Fibroblast of the conjunctiva (primary cell): ENCODE measurements at regions not wholly inside any gene's neighbourhood (a gene's known extent, or its start where the extent isn't known, plus 50 kb on each side); places are given as distances from the start of the nearest gene placed in this dataset.
A peak's percentile ranks its signal among the peaks of the same experiment; 100 is the strongest.
"Not testable (repeated sequence)": the region's sequence is repeated elsewhere in the genome, so short reads cannot be mapped to it uniquely, and the experiment has no call there.

Source experiments
- DNase-seq: peaks from one replicate; pipeline ENCODE4 v3.0.0-alpha.2; 2010; ENCODE audit warnings: low read depth

- DNase-seq: no peak
Measured at GRCh38 chr7:113783403-113783802, 135.4 kb downstream of the PPP1R3A start.

GRCh38 chr7:113775804-113776203, 143.0 kb downstream of the PPP1R3A start:
- no peak for DNase-seq

GRCh38 chr7:113775401-113775800, 143.4 kb downstream of the PPP1R3A start:
- no peak for DNase-seq

- peak; percentile 30 for DNase-seq
Measured at GRCh38 chr7:113774182-113774807, 144.5 kb downstream of the PPP1R3A start.

GRCh38 chr7:113770146-113770738, 148.6 kb downstream of the PPP1R3A start:
- DNase-seq: no peak

GRCh38 chr7:113768387-113768786, 150.4 kb downstream of the PPP1R3A start:
- no peak for DNase-seq

- no peak for DNase-seq
Measured at GRCh38 chr7:113764401-113765035, 154.3 kb downstream of the PPP1R3A start.

- DNase-seq: no peak
Measured at GRCh38 chr7:113763226-113763625, 155.6 kb downstream of the PPP1R3A start.

- no peak for DNase-seq
Measured at GRCh38 chr7:113756250-113756649, 162.6 kb downstream of the PPP1R3A start.

- DNase-seq: no peak
Measured at GRCh38 chr7:113752689-113753088, 166.1 kb downstream of the PPP1R3A start.

GRCh38 chr7:113752289-113752688, 166.5 kb downstream of the PPP1R3A start:
- DNase-seq: no peak

- DNase-seq: no peak
Measured at GRCh38 chr7:113751547-113751946, 167.3 kb downstream of the PPP1R3A start.

- DNase-seq: not testable (repeated sequence)
Measured at GRCh38 chr7:113748385-113748784, 170.4 kb downstream of the PPP1R3A start.

- DNase-seq: not testable (repeated sequence)
Measured at GRCh38 chr7:113742946-113743431, 175.8 kb downstream of the PPP1R3A start.

GRCh38 chr7:113742377-113742776, 176.4 kb downstream of the PPP1R3A start:
- DNase-seq: no peak

GRCh38 chr7:113731571-113731970, 187.2 kb downstream of the PPP1R3A start:
- no peak for DNase-seq

- no peak for DNase-seq
Measured at GRCh38 chr7:113730309-113730955, 188.4 kb downstream of the PPP1R3A start.

- DNase-seq: no peak
Measured at GRCh38 chr7:113727486-113727885, 191.3 kb downstream of the PPP1R3A start.

- no peak for DNase-seq
Measured at GRCh38 chr7:113722006-113722405, 196.8 kb downstream of the PPP1R3A start.

- DNase-seq: no peak
Measured at GRCh38 chr7:113717739-113718138, 201.1 kb downstream of the PPP1R3A start.

GRCh38 chr7:113715981-113716856, 202.6 kb downstream of the PPP1R3A start:
- DNase-seq: no peak

- DNase-seq: no peak
Measured at GRCh38 chr7:113715262-113715661, 203.5 kb downstream of the PPP1R3A start.
